ENCODE measurements at regions not wholly inside any gene's neighbourhood (a gene's known extent, or its start where the extent isn't known, plus 50 kb on each side); places are given as distances from the start of the nearest gene placed in this dataset.

DNA sequence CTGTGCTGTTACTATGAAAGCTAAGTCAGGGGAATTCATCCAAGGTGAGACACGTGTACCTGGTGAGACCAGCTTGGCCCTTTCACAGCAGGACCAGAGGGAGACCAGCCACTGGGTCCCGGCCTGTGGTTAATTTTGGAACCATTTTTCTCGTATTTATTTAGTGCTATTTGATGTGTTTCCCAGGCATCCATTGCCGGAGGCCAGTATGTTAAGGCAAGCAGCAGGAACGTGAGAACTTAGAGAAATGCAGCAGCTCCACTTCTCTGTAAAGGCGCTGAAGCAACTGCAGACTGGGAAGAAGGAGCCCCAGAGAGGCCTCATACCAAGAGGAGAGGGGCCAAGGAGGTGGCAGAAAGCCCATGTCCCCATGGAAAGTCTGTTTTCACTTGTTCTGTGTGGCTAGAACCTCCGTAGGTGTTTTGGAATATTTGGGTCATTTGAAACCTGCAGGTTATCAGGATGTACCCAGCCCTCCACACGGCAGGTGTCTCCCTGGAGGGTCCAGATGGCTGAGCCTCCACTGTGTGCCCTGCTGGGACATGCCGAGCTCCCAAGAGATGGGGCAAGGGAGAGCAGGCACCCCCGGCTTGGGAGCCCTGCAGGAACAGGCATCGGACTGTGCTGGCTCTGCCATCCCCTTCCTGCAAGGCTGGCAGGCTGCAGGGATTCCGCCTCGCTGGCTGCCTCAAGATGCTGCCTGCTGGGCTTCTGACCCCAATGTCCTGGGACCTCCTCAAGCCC is 256.0 kb upstream of the RAB6C start:
- no peak for DNase-seq (ENCODE audit: low read depth, low spot score)
- TF ChIP-seq, protein P1, sequence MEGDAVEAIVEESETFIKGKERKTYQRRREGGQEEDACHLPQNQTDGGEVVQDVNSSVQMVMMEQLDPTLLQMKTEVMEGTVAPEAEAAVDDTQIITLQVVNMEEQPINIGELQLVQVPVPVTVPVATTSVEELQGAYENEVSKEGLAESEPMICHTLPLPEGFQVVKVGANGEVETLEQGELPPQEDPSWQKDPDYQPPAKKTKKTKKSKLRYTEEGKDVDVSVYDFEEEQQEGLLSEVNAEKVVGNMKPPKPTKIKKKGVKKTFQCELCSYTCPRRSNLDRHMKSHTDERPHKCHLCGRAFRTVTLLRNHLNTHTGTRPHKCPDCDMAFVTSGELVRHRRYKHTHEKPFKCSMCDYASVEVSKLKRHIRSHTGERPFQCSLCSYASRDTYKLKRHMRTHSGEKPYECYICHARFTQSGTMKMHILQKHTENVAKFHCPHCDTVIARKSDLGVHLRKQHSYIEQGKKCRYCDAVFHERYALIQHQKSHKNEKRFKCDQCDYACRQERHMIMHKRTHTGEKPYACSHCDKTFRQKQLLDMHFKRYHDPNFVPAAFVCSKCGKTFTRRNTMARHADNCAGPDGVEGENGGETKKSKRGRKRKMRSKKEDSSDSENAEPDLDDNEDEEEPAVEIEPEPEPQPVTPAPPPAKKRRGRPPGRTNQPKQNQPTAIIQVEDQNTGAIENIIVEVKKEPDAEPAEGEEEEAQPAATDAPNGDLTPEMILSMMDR (IDR thresholded peaks at IDR 0.05; ENCODE audit: low read depth, low read length), result no peak
- H3K9me3 ChIP-seq (ENCODE audit: control insufficient read depth, insufficient read depth, low read length), result peaks cover 26% of the 10 kb centered on the region
- no peaks in the 10 kb centered on the region for H3K27me3 ChIP-seq (ENCODE audit: control insufficient read depth, insufficient read depth, low read length)
- H3K27ac ChIP-seq (ENCODE audit: low read depth, low read length), result no peak overlapping the region
- ChIA-PET POLR2A (no interaction called here), CTCF (no interaction called here)
- H3K4me3 ChIP-seq (ENCODE audit: low read depth, low read length), result no peak overlapping the region

DNA sequence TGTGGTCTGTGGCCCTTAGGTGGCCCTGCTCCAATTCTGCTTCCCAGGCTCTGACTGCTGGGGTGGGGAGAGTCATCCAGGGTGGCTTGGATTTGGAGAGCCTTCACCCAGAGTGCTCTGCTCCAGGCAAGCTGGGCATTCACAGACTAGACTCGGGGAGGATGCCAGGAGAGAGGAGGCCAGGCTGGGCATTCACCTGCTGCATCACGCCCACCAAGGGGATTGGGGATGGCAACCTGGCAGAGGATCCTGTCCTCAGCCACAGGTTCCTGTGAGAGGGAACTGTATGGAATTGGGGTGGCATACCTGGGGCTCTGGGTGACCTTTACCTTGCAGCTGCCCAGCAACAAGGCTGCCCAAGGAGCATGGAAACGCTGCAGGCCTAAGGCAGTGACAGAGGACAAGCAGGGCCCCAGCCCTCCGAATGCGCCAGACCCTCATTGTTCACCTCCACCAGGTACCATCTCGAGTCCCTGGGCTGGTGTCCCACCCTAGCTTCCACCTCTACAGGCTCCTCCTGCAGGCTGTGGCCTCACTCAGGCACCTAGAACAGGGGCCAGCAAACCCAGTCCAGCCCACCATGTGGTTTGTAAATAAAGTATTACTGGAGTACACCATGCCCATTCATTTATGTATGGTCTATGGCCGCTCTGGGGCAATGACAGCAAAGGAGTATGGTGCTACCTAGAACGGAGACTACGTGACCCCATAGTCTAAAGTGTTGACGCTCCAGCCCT is 255.3 kb upstream of the RAB6C start:
- Histone ChIP-seq H3K4me3 (ENCODE audit: low read depth, low read length) (no peak overlapping the region), H3K27me3 (ENCODE audit: control insufficient read depth, insufficient read depth, low read length) (no peaks in the 10 kb centered on the region), H3K27ac (ENCODE audit: low read depth, low read length) (no peak overlapping the region), H3K9me3 (ENCODE audit: control insufficient read depth, insufficient read depth, low read length) (peaks cover 34% of the 10 kb centered on the region)
- TF ChIP-seq, protein P1 (IDR thresholded peaks at IDR 0.05; ENCODE audit: low read depth, low read length), result no peak
- DNase-seq (ENCODE audit: low read depth, low spot score), result no peak
- ChIA-PET POLR2A (no interaction called here), CTCF (no interaction called here)

DNA sequence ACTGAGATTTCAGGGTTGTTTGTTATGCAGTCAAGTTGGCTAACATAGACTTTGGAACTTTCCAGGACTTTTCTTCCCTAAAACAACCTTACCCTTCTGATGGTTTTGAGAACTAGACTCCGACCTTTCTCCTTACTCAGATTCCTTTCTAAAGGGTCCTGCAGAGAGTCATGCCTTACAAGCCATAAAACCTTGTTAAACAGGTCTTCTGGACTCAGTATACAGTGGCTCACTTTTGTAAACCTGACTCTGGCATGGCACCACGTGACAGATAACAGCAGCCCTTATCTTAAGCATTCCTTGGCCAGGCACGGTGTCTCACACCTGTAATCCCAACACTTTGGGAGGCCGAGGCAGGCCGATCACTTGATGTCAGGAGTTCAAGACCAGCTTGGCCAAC is 253.2 kb upstream of the RAB6C start:
- peaks cover 31% of the 10 kb centered on the region for H3K9me3 ChIP-seq (ENCODE audit: control insufficient read depth, insufficient read depth, low read length)
- DNase-seq (ENCODE audit: low read depth, low spot score), result no peak
- H3K27ac ChIP-seq (ENCODE audit: low read depth, low read length), result no peak overlapping the region
- no peaks in the 10 kb centered on the region for H3K27me3 ChIP-seq (ENCODE audit: control insufficient read depth, insufficient read depth, low read length)
- ChIA-PET POLR2A (no interaction called here), CTCF (no interaction called here)
- TF ChIP-seq, protein P1 (IDR thresholded peaks at IDR 0.05; ENCODE audit: low read depth, low read length), result no peak
- H3K4me3 ChIP-seq (ENCODE audit: low read depth, low read length), result no peak overlapping the region

DNA sequence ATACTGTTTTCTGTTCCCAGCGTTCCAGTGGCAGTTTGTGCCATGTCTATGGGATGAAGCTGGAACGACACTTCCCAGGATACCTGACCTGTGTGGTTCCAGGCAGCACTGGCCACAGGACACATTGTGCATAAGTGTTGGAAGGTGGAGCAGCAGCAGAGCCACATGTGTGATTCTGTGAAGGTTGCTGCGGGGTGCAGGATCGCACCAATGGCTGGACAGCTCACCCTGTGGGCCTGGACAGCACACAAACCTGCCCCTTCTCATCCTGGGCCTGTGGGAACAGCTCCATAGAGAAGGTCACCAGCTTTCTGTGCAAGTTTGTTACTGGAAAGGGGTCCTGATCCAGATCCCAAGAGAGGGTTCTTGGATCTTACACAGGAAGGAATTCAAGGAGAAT is 252.2 kb upstream of the RAB6C start:
- TF ChIP-seq, protein P1 (IDR thresholded peaks at IDR 0.05; ENCODE audit: low read depth, low read length), result no peak
- CTCF ChIA-PET, result no interaction called here
- Histone ChIP-seq H3K27ac (ENCODE audit: low read depth, low read length) (no peak overlapping the region), H3K27me3 (ENCODE audit: control insufficient read depth, insufficient read depth, low read length) (no peaks in the 10 kb centered on the region), H3K4me3 (ENCODE audit: low read depth, low read length) (no peak overlapping the region), H3K9me3 (ENCODE audit: control insufficient read depth, insufficient read depth, low read length) (peaks cover 25% of the 10 kb centered on the region)
- DNase-seq (ENCODE audit: low read depth, low spot score), result no peak
- POLR2A ChIA-PET, result no interaction called here

All from AG04450 (cell line).